SK-N-SH treated with all-trans-retinoic acid at 6 μM for 48 hours (cell line): ENCODE measurements at regions not wholly inside any gene's neighbourhood (a gene's known extent, or its start where the extent isn't known, plus 50 kb on each side); places are given as distances from the start of the nearest gene placed in this dataset.

Experiments
- ATAC-seq: fragments of 200-7000 bp; cut with Tn5 transposase; 3 replicates; pipeline ENCODE4 v1.9.1; 2020; ENCODE audit warnings: mild to moderate bottlenecking, moderate library complexity
- ARNTL ChIP-seq: fragments of 450-650 bp; formaldehyde crosslinking; IDR thresholded peaks from 2 replicates; pipeline ENCODE4 v1.5.0; 2020; ENCODE audit warnings: low read depth, mild to moderate bottlenecking, moderate library complexity, borderline replicate concordance
- BACH2 ChIP-seq: fragments of 250-450 bp; sonication (Bioruptor Pico); IDR thresholded peaks from 2 replicates; pipeline ENCODE4 v1.9.0; 2021; ENCODE audit warnings: mild to moderate bottlenecking, borderline replicate concordance
- CREB5 ChIP-seq: fragments of 250-450 bp; sonication (Bioruptor Pico); IDR thresholded peaks from 2 replicates; pipeline ENCODE4 v1.5.1; 2020; ENCODE audit warnings: low read depth, mild to moderate bottlenecking, moderate library complexity
- CSDC2 ChIP-seq: fragments of 250-450 bp; sonication (Bioruptor Pico); IDR thresholded peaks from 2 replicates; pipeline ENCODE4 v1.5.0; 2020; ENCODE audit warnings: mild to moderate bottlenecking, moderate library complexity
- CSRNP3 ChIP-seq: fragments of 250-450 bp; sonication (Bioruptor Pico); IDR thresholded peaks from 2 replicates; pipeline ENCODE4 v1.5.1; 2021; ENCODE audit warnings: mild to moderate bottlenecking, moderate library complexity
- GLIS3 ChIP-seq: fragments of 250-450 bp; sonication (Bioruptor Pico); IDR thresholded peaks from 2 replicates; pipeline ENCODE4 v1.5.0; 2020; ENCODE audit warnings: mild to moderate bottlenecking, moderate library complexity
- ISL1 ChIP-seq: fragments of 250-450 bp; sonication (Bioruptor Pico); IDR thresholded peaks from 2 replicates; pipeline ENCODE4 v2.1.2; 2022; ENCODE audit warnings: mild to moderate bottlenecking, moderate library complexity
- OSR1 ChIP-seq: fragments of 250-450 bp; sonication (Bioruptor Pico); IDR thresholded peaks from 2 replicates; pipeline ENCODE4 v1.8.0; 2022; ENCODE audit warnings: moderate library complexity, mild to moderate bottlenecking, inconsistent platforms
- PATZ1 ChIP-seq: fragments of 250-450 bp; sonication (Bioruptor Pico); IDR thresholded peaks from 2 replicates; pipeline ENCODE4 v1.8.0; 2020; ENCODE audit warnings: mild to moderate bottlenecking, moderate library complexity, borderline replicate concordance
- PPARA ChIP-seq: fragments of 250-450 bp; sonication (Bioruptor Pico); IDR thresholded peaks from 2 replicates; pipeline ENCODE4 v1.5.0; 2020; ENCODE audit warnings: mild to moderate bottlenecking, borderline replicate concordance
- RARB ChIP-seq: fragments of 250-450 bp; sonication (Bioruptor Pico); IDR thresholded peaks from 2 replicates; pipeline ENCODE4 v1.8.0; 2021; ENCODE audit warnings: mild to moderate bottlenecking, moderate library complexity
- SNAI2 ChIP-seq: fragments of 250-450 bp; sonication (Bioruptor Pico); IDR thresholded peaks from 2 replicates; pipeline ENCODE4 v1.5.0; 2020; ENCODE audit warnings: mild to moderate bottlenecking, moderate library complexity
- TCF4 ChIP-seq: fragments of 250-450 bp; sonication (Bioruptor Pico); IDR thresholded peaks from 2 replicates; pipeline ENCODE4 v1.8.0; 2021; ENCODE audit warnings: mild to moderate bottlenecking, moderate library complexity, borderline replicate concordance
- TOX ChIP-seq: fragments of 250-450 bp; sonication (Bioruptor Pico); IDR thresholded peaks from 2 replicates; pipeline ENCODE4 v1.8.0; 2021; ENCODE audit warnings: mild to moderate bottlenecking, moderate library complexity, borderline replicate concordance
- TSHZ2 ChIP-seq: fragments of 250-450 bp; sonication (Bioruptor Pico); IDR thresholded peaks from 2 replicates; pipeline ENCODE4 v1.5.0; 2020; ENCODE audit warnings: mild to moderate bottlenecking, moderate library complexity
- ZC3H10 ChIP-seq: fragments of 250-450 bp; sonication (Bioruptor Pico); IDR thresholded peaks from 2 replicates; pipeline ENCODE4 v1.5.1; 2021; ENCODE audit warnings: mild to moderate bottlenecking, moderate library complexity
- ZFP3 ChIP-seq: fragments of 250-450 bp; sonication (Bioruptor Pico); IDR thresholded peaks from 2 replicates; pipeline ENCODE4 v1.5.0; 2020; ENCODE audit warnings: mild to moderate bottlenecking, moderate library complexity
- ZFP30 ChIP-seq: fragments of 450-650 bp; formaldehyde crosslinking; IDR thresholded peaks from 2 replicates; pipeline ENCODE4 v1.5.0; 2022; ENCODE audit warnings: mild to moderate bottlenecking, moderate library complexity
- ZNF565 ChIP-seq: fragments of 450-650 bp; formaldehyde crosslinking; conservative IDR thresholded peaks from 2 replicates; pipeline ENCODE4 v1.5.0; 2020; ENCODE audit warnings: low read depth, mild to moderate bottlenecking, moderate library complexity
- ZNF70 ChIP-seq: fragments of 450-650 bp; formaldehyde crosslinking; IDR thresholded peaks from 2 replicates; pipeline ENCODE4 v1.5.0; 2020; ENCODE audit warnings: mild to moderate bottlenecking, moderate library complexity
- ZNF8 ChIP-seq: fragments of 450-650 bp; formaldehyde crosslinking; IDR thresholded peaks from 2 replicates; pipeline ENCODE4 v1.5.0; 2020; ENCODE audit warnings: mild to moderate bottlenecking, moderate library complexity

- no peak for ATAC-seq
- TF ChIP-seq GLIS3 (no peak), ZFP3 (CRISPR knock-in tag) (no peak), ZNF8 (CRISPR knock-in tag) (no peak), PPARA (CRISPR knock-in tag) (no peak), ZNF70 (CRISPR knock-in tag) (no peak), RARB (CRISPR knock-in tag) (no peak), BACH2 (CRISPR knock-in tag) (no peak), ZC3H10 (CRISPR knock-in tag) (no peak), CREB5 (CRISPR knock-in tag) (no peak)
These were observed 101.5 kb upstream of the MARCKS start for GRCh38 chr6:113755449-113756289.

- ATAC-seq, result no peak
- no peak for TF ChIP-seq RARB (CRISPR knock-in tag)
- no peak for TF ChIP-seq TOX
- TF ChIP-seq, all 23 proteins: peak for 0
These were observed 100.9 kb upstream of the MARCKS start for GRCh38 chr6:113756290-113756665.

GRCh38 chr6:113758214-113758613 lies 98.9 kb upstream of the MARCKS start:
- no peak for ATAC-seq
- no peak for TF ChIP-seq CREB5 (CRISPR knock-in tag)
- no peak for TF ChIP-seq ZC3H10 (CRISPR knock-in tag)
- TF ChIP-seq OSR1, result no peak
- no peak for TF ChIP-seq PPARA (CRISPR knock-in tag)
- TF ChIP-seq TSHZ2 (CRISPR knock-in tag), result no peak
- TF ChIP-seq ZNF565 (CRISPR knock-in tag), result no peak
- TF ChIP-seq CSDC2, result no peak
- TF ChIP-seq ZFP3 (CRISPR knock-in tag), result no peak
- no peak for TF ChIP-seq ARNTL
- no peak for TF ChIP-seq ZFP30 (CRISPR knock-in tag)
- no peak for TF ChIP-seq CSRNP3 (CRISPR knock-in tag)
- no peak for TF ChIP-seq ZNF8 (CRISPR knock-in tag)
- no peak for TF ChIP-seq TCF4
- TF ChIP-seq TOX, result no peak
- no peak for TF ChIP-seq ZNF70 (CRISPR knock-in tag)
- no peak for TF ChIP-seq RARB (CRISPR knock-in tag)
- no peak for TF ChIP-seq BACH2 (CRISPR knock-in tag)
- no peak for TF ChIP-seq ISL1 (CRISPR knock-in tag)
- TF ChIP-seq SNAI2, result no peak

DNA sequence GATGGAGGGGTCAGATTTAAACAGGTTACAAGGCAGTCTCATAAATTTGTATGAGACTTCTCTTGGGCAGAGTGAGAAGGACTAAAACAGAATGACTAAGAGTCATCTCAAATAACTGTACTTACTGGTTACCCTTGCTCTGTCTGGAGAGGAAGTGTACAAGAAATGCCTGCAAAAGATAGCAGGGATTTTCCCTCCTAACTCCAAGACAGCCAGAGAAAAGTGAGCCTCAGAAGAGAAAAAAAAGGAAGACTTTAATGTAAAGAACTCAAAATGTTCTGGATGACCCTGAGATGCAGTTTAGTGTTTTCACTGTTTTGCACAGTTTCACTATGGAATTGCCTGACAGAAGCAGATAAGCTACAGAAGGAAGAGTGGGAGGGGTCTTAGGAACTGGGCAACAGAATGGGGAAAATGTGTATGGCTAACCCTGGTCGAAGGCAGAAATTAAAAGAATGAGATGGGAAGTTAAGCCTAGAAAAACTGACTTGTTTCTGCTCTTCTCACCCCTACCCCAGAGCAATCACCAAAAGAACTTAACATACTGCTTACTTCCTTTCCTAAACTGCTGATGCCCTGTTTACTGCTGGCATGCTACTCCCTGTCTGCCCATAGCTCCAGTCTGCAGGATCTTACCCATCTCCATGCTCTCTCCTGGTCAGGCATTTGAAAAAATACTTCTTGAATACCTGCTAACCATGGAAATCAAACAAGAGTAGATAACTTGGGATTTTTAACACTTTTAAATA lies 98.1 kb upstream of the MARCKS start:
- peak; percentile 65; the same call in 2 of the 3 replicates for ATAC-seq

More for the DNA sequence above, 98.1 kb upstream of the MARCKS start:
- TF ChIP-seq ZC3H10 (CRISPR knock-in tag), result no peak
- TF ChIP-seq TCF4, result no peak
- TF ChIP-seq RARB (CRISPR knock-in tag), result no peak
- no peak for TF ChIP-seq SNAI2
- no peak for TF ChIP-seq CREB5 (CRISPR knock-in tag)
- no peak for TF ChIP-seq PATZ1 (CRISPR knock-in tag)
- no peak for TF ChIP-seq ZNF565 (CRISPR knock-in tag)
- TF ChIP-seq OSR1, result no peak
- TF ChIP-seq CSDC2, result no peak
- TF ChIP-seq, all 23 proteins: peak for 0
